ENCODE measurements at regions not wholly inside any gene's neighbourhood (a gene's known extent, or its start where the extent isn't known, plus 50 kb on each side); places are given as distances from the start of the nearest gene placed in this dataset.

DNA sequence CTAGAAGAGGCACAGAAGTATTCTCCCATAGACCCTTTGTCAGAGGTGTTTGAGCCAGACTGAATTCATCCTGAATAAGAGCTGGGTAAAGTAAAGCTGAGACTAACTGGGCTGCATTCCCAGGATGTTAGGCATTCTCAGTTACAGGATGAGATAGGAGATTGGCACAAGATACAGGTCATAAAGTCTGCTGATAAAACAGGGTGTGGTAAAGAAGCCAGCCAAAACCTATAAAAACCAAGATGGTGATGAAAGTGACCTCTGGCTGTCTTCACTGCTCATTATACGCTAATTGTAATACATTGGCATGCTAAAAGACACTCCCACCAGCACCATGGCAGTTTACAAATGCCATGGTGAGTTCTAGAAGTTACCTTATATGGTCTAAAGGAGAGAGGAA, 364.9 kb upstream of the TMEFF2 start:
- TF ChIP-seq, protein P1, sequence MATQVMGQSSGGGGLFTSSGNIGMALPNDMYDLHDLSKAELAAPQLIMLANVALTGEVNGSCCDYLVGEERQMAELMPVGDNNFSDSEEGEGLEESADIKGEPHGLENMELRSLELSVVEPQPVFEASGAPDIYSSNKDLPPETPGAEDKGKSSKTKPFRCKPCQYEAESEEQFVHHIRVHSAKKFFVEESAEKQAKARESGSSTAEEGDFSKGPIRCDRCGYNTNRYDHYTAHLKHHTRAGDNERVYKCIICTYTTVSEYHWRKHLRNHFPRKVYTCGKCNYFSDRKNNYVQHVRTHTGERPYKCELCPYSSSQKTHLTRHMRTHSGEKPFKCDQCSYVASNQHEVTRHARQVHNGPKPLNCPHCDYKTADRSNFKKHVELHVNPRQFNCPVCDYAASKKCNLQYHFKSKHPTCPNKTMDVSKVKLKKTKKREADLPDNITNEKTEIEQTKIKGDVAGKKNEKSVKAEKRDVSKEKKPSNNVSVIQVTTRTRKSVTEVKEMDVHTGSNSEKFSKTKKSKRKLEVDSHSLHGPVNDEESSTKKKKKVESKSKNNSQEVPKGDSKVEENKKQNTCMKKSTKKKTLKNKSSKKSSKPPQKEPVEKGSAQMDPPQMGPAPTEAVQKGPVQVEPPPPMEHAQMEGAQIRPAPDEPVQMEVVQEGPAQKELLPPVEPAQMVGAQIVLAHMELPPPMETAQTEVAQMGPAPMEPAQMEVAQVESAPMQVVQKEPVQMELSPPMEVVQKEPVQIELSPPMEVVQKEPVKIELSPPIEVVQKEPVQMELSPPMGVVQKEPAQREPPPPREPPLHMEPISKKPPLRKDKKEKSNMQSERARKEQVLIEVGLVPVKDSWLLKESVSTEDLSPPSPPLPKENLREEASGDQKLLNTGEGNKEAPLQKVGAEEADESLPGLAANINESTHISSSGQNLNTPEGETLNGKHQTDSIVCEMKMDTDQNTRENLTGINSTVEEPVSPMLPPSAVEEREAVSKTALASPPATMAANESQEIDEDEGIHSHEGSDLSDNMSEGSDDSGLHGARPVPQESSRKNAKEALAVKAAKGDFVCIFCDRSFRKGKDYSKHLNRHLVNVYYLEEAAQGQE (IDR thresholded peaks at IDR 0.05; ENCODE audit: low read depth): no peak
- TF ChIP-seq ZBTB7A (IDR thresholded peaks at IDR 0.05; ENCODE audit: low read depth): no peak
- no peak for TF ChIP-seq MAX (IDR thresholded peaks at IDR 0.05)
